NB4 (cell line): ENCODE measurements at regions not wholly inside any gene's neighbourhood (a gene's known extent, or its start where the extent isn't known, plus 50 kb on each side); places are given as distances from the start of the nearest gene placed in this dataset.

Experiments
- CTCF ChIP-seq: IDR thresholded peaks from one replicate; pipeline ENCODE4 v1.5.1; 2012; ENCODE audit warnings: low read depth, low read length
- POLR2A ChIP-seq: IDR thresholded peaks from 2 replicates; pipeline ENCODE4 v1.6.1; 2011; ENCODE audit warnings: mild to moderate bottlenecking; ENCODE audit not compliant: insufficient read length; ENCODE audit errors: extremely low read depth

- no peak for TF ChIP-seq POLR2A
- no peak for TF ChIP-seq CTCF
Observed at GRCh38 chr4:26029568-26030131, 115.6 kb downstream of the SMIM20 start.
